GM19463 (cell line): ENCODE measurements at regions not wholly inside any gene's neighbourhood (a gene's known extent, or its start where the extent isn't known, plus 50 kb on each side); places are given as distances from the start of the nearest gene placed in this dataset.
"Not testable (repeated sequence)": the region's sequence is repeated elsewhere in the genome, so short reads cannot be mapped to it uniquely, and the experiment has no call there.

Experiments
- ATAC-seq: cut with Tn5 transposase; IDR thresholded peaks from one replicate; pipeline ENCODE4 v1.9.1; 2021; ENCODE audit warnings: mild to moderate bottlenecking, moderate library complexity; ENCODE audit not compliant: unreplicated experiment

- ATAC-seq, result not testable (repeated sequence)
These were observed 293.0 kb upstream of the NOTCH2NLA start for GRCh38 chr1:146521804-146522203.

DNA sequence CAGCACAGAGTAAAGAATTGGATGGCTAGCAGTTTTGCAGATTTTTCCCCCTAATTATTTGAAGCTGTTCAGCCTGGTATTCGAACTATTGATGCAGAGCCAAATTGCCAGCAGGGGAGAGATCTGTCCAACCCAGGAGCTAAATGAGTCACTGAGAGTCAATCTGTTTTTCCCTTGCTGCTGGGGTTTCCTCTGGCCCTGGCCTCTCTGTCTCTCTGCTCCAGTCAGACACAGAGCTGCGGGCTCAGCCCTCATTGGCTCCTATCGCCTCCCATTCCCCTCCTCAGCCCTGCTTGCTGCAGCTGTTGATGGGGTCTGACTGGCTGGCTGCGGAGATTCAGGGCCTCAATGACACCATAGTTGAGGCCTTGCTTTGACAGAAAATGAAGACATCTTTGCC is 284.9 kb upstream of the NOTCH2NLA start:
- not testable (repeated sequence) for ATAC-seq

DNA sequence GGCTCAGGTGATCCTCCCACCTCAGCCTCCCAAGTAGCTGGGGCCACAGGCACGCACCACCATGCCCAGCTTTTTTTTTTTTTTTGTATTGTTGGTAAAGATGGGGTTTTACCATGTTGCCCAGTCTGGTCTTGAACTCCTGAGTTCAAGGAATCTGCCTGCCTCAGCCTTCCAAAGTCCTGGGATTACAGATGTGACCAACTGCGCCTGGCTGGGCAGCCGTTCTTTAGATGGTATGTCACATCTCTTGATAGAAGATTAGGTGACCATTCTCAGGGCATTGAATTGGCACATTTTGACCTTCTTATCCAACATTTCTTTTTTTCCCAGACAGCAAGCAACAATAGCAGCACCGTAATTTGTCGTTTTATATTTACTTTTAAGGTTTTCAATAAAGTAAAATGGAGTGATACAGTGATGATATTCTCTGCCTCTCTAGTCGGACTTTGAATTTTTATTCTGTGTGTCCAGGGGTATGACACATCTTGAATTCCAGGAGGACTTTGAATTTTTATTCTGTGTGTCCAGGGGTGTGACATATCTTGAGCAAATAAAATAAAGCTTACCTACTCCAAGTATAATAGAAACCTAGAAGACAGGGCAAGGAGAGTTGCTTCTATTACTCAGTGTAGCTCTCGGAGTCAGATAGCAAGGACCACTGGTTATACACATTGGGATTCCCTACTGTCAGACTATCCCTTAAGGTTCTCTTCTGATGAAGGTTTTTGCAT is 282.4 kb upstream of the NOTCH2NLA start:
- not testable (repeated sequence) for ATAC-seq

- ATAC-seq, result not testable (repeated sequence)
These were observed 281.6 kb upstream of the NOTCH2NLA start for GRCh38 chr1:146510248-146510983.

- not testable (repeated sequence) for ATAC-seq
These were observed 275.3 kb upstream of the NOTCH2NLA start for GRCh38 chr1:146504121-146504520.

DNA sequence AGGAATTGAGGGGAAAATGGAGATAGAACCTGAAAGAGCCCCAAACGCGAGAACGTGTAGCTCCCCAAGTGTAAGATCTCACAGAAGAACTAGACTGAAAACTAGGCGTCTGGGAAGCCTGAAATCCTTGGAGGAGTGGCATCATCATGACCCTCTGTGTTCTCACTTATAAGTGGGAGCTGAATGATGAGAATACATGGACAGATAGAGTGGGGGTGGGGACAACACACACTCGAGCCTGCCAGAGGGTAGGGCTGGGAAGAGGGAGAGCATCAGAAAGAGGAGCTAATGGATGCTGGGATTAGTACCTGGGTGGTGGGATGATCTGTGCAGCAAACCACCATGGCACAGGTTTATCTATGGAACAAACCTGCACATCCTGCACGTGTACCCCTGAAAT is 258.7 kb upstream of the NOTCH2NLA start:
- ATAC-seq, result not testable (repeated sequence)

DNA sequence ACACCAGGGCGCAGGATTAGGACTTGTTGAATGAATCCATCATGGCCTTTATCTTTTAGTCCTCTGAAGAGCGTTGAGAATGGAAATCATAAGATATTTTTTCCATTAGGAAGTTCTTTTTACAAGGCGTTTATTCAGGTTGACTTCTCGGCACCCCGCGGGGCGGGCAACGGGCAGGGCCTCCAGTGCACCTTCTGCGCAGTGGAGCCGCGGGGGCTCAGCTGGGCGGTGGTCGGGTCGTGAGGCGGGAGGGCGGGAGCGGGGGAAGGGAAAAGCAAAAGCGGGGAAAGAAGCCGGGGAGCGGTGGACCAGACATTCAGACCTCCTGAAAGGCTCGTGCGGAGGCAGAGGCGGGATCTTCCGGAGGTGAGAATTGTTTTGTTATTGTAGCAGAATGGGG is 258.3 kb upstream of the NOTCH2NLA start:
- not testable (repeated sequence) for ATAC-seq

DNA sequence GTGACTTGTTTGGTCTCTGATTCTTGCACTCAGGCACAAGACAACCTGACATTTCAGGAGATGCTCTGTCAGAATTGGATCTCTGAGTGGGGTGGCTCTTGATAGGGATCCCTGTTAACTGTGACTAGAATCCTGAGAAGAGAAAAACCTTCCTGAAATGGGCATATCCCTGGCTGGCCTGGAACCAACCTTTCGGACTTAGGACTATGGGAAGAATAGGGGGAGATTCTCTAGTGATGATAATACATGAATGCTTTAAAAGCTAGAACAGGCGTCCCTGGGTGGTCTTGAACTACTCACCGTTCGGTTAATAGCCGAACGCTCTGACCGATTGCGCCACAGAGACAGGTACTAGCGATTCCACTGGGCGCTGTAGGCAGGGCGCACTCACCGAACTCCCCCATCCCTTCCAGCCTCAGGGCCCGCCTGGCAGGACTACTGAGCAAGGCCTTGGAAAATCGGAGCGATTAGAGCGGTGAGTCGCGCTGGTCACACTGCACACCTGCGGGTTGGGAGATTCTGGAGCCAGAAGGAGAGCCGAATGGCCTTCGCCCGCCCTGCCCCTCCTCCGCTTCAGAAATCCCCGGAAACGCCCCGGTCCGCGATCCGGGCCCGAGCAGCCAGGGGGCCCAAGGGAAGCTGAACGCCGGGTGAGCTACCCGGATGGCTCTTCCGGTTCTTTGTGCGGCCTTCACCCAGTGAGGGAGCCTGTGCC is 257.6 kb upstream of the NOTCH2NLA start:
- peak; percentile 66 for ATAC-seq

- not testable (repeated sequence) for ATAC-seq
These were observed 255.4 kb upstream of the NOTCH2NLA start for GRCh38 chr1:146484195-146484594.

DNA sequence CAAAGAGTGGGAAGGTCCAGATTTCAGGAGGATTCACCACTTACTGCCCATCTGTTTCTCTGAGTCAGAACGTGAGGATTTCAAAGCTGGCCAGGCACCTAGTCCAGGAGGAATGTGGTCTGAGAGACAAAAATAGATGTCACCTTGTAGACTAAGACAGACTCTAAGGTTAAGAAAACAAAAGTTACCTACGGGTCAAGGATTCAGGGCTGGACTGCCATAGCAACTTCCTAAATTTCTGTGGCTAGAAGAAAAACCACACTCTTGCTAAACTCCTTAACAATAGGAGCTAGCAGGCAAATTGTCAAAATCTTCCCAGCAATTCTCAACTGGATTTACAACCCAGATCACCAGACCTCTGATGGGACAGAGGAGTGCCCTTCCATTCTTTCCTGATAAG is 250.4 kb upstream of the NOTCH2NLA start:
- ATAC-seq, result not testable (repeated sequence)

- not testable (repeated sequence) for ATAC-seq
These were observed 249.4 kb upstream of the NOTCH2NLA start for GRCh38 chr1:146478125-146478720.

- ATAC-seq, result not testable (repeated sequence)
These were observed 246.3 kb upstream of the NOTCH2NLA start for GRCh38 chr1:146475086-146475485.

- ATAC-seq, result not testable (repeated sequence)
These were observed 245.4 kb upstream of the NOTCH2NLA start for GRCh38 chr1:146474216-146474615.

DNA sequence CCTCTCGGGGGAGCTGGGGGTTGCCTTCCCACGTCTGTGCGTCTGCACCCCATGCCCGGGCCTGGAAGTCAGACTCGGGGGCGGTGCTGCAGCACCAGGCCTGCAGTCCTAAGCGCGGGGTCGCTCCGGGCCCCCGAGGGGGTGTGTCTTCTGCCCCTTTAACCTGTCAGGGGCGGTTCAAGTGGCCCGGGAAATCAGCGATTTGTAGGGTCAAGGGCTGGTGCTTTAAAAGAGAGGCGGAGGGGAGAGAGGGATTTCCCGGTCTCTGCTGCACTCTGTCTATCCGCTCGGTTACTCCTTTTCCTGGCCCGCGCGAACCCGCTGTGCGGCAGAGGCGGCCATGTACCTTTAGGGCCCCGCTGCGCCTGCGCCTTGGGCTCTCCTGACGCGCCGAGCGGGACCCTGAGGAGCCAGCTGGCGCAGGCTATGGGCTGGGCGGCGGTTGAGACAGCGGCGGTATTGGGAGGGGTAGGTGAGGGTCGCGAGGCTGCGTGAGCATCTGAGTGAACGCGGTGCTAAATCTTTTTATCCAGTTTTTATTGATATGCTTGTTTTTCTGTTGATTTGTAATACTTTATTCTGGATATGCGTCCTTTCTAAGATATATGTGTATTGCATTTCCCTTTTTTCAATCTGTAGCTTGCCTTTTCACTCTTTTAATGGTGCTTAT is 243.5 kb upstream of the NOTCH2NLA start:
- peak; percentile 89 for ATAC-seq

DNA sequence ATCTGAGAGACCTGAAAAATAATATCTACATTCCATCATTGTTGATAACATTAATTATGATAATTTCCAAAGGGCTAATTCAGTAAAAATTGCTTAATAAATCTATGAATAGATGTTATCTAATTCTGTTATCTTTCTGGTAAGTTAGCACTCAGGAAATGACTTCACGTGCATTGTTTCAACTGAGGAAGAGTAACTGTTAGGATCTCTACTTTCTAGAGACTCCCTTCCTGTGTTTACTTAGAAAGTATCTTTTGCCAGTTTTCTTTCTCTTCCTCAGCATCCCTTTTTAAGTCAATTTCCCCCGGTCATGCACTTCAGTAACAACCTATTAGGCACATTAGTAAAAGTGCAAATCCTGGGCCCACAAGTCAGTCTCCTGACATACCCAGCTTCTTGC is 231.1 kb upstream of the NOTCH2NLA start:
- ATAC-seq, result not testable (repeated sequence)

DNA sequence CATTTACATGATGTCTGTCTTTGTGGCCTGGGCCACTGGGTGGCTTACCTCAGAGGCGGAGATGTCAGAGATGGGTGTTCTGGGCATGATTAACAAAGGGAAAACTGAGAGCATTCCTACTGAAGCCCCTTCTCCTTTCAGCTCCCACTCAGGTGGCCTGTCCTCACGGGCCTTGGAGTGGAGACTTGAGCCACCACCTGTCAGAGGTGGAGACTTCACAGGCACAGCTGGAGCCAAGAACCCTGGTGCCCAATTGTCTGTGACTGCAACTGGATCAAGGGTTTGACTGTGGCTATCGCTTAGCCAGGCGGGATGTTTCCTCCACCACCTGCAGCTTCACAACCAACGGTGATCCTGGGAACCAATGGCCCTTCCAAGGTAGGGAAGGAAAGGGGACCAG is 230.5 kb upstream of the NOTCH2NLA start:
- not testable (repeated sequence) for ATAC-seq

GRCh38 chr1:146448877-146449246 is 220.0 kb upstream of the NOTCH2NLA start:
- not testable (repeated sequence) for ATAC-seq

- not testable (repeated sequence) for ATAC-seq
These were observed 219.5 kb upstream of the NOTCH2NLA start for GRCh38 chr1:146448212-146448876.

- not testable (repeated sequence) for ATAC-seq
These were observed 215.0 kb upstream of the NOTCH2NLA start for GRCh38 chr1:146443871-146444222.
